Kidney epithelial cell (primary cell): ENCODE measurements at regions not wholly inside any gene's neighbourhood (a gene's known extent, or its start where the extent isn't known, plus 50 kb on each side); places are given as distances from the start of the nearest gene placed in this dataset.

Source experiments
- DNase-seq: peaks from one replicate; pipeline ENCODE4 v3.0.0-alpha.2; 2010; ENCODE audit warnings: low read depth
- H3K27me3 ChIP-seq: 2 replicates; pipeline ENCODE4 v1.6.0; 2011; ENCODE audit warnings: low read length; ENCODE audit not compliant: control insufficient read depth, insufficient read depth
- H3K36me3 ChIP-seq: 2 replicates; pipeline ENCODE4 v1.5.1; 2011; ENCODE audit warnings: low read length; ENCODE audit not compliant: control insufficient read depth, insufficient read depth
- H3K4me3 ChIP-seq: 2 replicates; pipeline ENCODE4 v1.5.1; 2011; ENCODE audit warnings: low read depth, mild to moderate bottlenecking, control low read depth, low read length
- CTCF ChIP-seq: IDR thresholded peaks from 2 replicates; pipeline ENCODE4 v1.5.1; 2011; ENCODE audit warnings: mild to moderate bottlenecking, moderate library complexity, low read length, control low read depth, inconsistent platforms; ENCODE audit not compliant: insufficient read depth, poor library complexity, severe bottlenecking

GRCh38 chr2:163852616-163853015, 116.8 kb upstream of the FIGN start:
- Histone ChIP-seq H3K27me3 (no peaks in the 10 kb centered on the region), H3K36me3 (no peaks in the 10 kb centered on the region), H3K4me3 (no peak overlapping the region)
- DNase-seq, result no peak
- no peak for TF ChIP-seq CTCF

GRCh38 chr2:163849756-163850435, 114.1 kb upstream of the FIGN start:
- Histone ChIP-seq H3K27me3 (no peaks in the 10 kb centered on the region), H3K4me3 (no peak overlapping the region), H3K36me3 (no peaks in the 10 kb centered on the region)
- DNase-seq, result no peak
- no peak for TF ChIP-seq CTCF

- no peak for TF ChIP-seq CTCF
- DNase-seq, result no peak
- H3K27me3 ChIP-seq, result no peaks in the 10 kb centered on the region
- no peak overlapping the region for H3K4me3 ChIP-seq
- H3K36me3 ChIP-seq, result no peaks in the 10 kb centered on the region
Observed at GRCh38 chr2:163838890-163839289, 103.1 kb upstream of the FIGN start.

GRCh38 chr2:163836167-163836566, 100.4 kb upstream of the FIGN start:
- H3K27me3 ChIP-seq, result no peaks in the 10 kb centered on the region
- no peak for DNase-seq
- no peak overlapping the region for H3K4me3 ChIP-seq
- H3K36me3 ChIP-seq, result no peaks in the 10 kb centered on the region
- TF ChIP-seq CTCF, result no peak

- Histone ChIP-seq H3K27me3 (no peaks in the 10 kb centered on the region), H3K36me3 (no peaks in the 10 kb centered on the region), H3K4me3 (no peak overlapping the region)
- DNase-seq, result no peak
- TF ChIP-seq CTCF, result no peak
Observed at GRCh38 chr2:163834841-163835240, 99.0 kb upstream of the FIGN start.

GRCh38 chr2:163834221-163834620, 98.4 kb upstream of the FIGN start:
- no peak for TF ChIP-seq CTCF
- DNase-seq, result no peak
- Histone ChIP-seq H3K27me3 (no peaks in the 10 kb centered on the region), H3K4me3 (no peak overlapping the region), H3K36me3 (no peaks in the 10 kb centered on the region)
